Sigmoid colon (tissue), 6 donors: ENCODE measurements at regions not wholly inside any gene's neighbourhood (a gene's known extent, or its start where the extent isn't known, plus 50 kb on each side); places are given as distances from the start of the nearest gene placed in this dataset.

Source experiments
- DNase-seq: peaks from one replicate; pipeline ENCODE4 v3.0.0-alpha.2; 2019
- H3K27ac ChIP-seq, 4 donors: fragments of 200-600 bp; sonication (generic); one replicate each; pipeline ENCODE4 v1.5.1; 2016 to 2019; ENCODE audit warnings: mild to moderate bottlenecking in 1 of 4
- H3K27me3 ChIP-seq, 3 donors: fragments of 200-600 bp; sonication (generic); one replicate each; pipeline ENCODE4 v1.5.1; 2019; ENCODE audit warnings: mild to moderate bottlenecking in 1 of 3
- H3K36me3 ChIP-seq, 4 donors: fragments of 200-600 bp; sonication (generic); one replicate each; pipeline ENCODE4 v1.5.1; 2016 to 2019
- H3K4me1 ChIP-seq, 4 donors: fragments of 200-600 bp; sonication (generic); one replicate each; pipeline ENCODE4 v1.5.1; 2017 to 2019
- H3K4me3 ChIP-seq, 4 donors: fragments of 200-600 bp; sonication (generic); one replicate each; pipeline ENCODE4 v1.5.1; 2017 to 2019; ENCODE audit warnings: mild to moderate bottlenecking in 2 of 4, moderate library complexity in 1 of 4
- H3K9me3 ChIP-seq, 4 donors: fragments of 200-600 bp in 3 of 4; sonication (generic) in 3 of 4; one replicate each; pipeline versions ENCODE4 v1.5.1 to v1.6.1; 2013 to 2019
- EP300 ChIP-seq, 4 donors: sonication (generic); formaldehyde crosslinking; IDR thresholded peaks; one replicate each; pipeline ENCODE4 v1.6.1; 2017; ENCODE audit warnings: antibody characterized with exemption in 4 of 4
- POLR2AphosphoS5 ChIP-seq, 4 donors: sonication (generic); formaldehyde crosslinking; IDR thresholded peaks; one replicate each; pipeline ENCODE4 v1.6.1; 2017; ENCODE audit warnings: antibody characterized with exemption in 4 of 4
- WGBS, 2 donors: extraction: QIAGEN DNeasy Blood & Tissue Kit; methylation state at CpG; one replicate each; pipeline ENCODE4 v1.1.7; 2013; 5-methylcytosine and 5-hydroxymethylcytosine counted together
- intact Hi-C: fragments of 100-400 bp; cut with DNase I; formaldehyde crosslinking; loops from one replicate; pipeline ENCODE4 v1.15.1; 2023
- small RNA-seq, 3 donors: library from RNA; depleted of rRNA; stranded (forward); fragments of <200 nt; gene quantifications; one replicate each; pipeline ENCODE3, GENCODE V24; 2016
- donor health status: healthy with polysubstance abuse.
- donor health status: healthy.

DNA sequence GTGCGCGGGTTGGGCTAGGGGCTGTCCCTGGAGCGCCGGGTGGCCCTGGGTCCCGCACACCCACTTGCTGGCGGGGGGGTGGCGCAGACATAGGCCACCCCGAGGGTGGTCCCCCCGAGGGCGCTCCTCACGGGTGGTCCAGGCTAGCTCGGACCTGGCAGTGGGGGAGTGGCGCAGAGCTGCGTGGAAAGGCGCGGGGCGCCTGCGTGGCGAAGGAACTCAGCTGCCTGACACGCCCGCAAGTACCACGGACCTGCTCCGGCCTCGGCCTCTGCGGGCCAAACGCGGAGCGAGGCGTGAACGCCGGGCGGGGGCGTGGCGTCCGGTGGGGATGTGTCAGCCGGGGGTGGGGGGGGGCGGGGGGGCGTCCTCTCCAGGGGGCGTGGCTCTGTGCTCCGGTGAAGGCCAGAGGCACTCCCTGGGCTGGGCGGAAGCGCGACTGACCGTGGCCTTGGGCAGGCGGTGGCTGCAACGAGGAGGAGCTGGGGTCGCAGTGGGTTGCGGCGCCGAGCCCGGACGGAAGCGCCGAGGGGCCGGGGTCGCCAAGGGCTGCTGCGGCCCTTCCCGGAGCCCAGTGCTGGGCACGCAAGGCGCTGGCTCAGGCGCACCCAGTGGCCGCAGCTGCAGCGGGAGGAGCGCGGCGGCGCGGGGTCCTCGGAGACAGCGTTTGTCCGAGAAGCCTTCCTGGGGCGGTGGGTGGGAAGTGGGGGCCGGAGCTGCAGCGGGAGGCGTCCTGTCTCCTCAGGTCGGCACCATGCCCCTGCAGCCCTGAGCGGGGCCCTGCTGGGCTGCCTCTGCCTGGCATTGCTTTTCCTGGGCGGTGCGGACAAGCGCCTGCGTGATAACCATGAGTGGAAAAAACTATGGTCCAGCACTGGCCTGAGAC is 58.9 kb upstream of the NUPR2 start:
- H3K36me3 ChIP-seq: no peaks in the 10 kb centered on the region
- peak overlapping the region in 1 of 4 donors; percentile 39 for H3K27ac ChIP-seq
- peak; percentile 68 for DNase-seq
- no peaks in the 10 kb centered on the region for H3K9me3 ChIP-seq
- 19 to 39% methylated on average over 81 of the region's 81 CpGs for WGBS, 2 donors
- intact Hi-C loops: no loop called here
- H3K27me3 ChIP-seq: no peaks in the 10 kb centered on the region
- peaks cover 0 to 18% (median 8%) of the 10 kb centered on the region in 4 donors for H3K4me1 ChIP-seq
- H3K4me3 ChIP-seq: peak overlapping the region; percentile 22 to 63 (median 57)
- no peak for TF ChIP-seq EP300 (IDR thresholded peaks at IDR 0.05)
- TF ChIP-seq POLR2AphosphoS5 (IDR thresholded peaks at IDR 0.05): peak in 1 of 4 donors; percentile 21

DNA sequence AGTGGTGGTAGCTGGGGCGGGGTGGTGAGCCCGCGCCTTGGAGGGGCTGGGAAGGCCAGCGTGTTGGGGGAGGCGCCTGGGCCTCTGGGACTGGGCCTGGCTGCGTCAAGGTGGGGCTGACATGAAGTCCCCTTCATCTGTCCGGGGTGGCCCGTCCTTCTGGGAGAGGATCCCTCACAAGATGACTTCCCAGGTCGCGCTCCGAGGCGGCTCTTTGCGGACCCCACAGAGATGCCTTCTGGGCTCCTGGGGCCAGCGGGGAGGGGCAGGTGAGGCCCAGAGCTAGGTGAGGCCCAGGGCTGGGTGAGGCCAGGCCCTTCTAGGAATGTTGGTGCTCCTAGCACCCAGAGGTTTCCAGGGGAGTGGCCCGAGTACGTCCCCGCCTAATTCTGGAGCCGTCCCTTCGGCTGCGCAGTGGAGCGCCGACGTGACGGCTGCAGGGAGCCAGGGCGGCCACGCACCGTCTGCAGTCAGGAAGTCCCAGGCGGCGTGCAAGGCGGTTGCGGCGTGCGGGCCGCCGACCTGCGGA is 58.2 kb upstream of the NUPR2 start:
- H3K27me3 ChIP-seq: no peaks in the 10 kb centered on the region
- intact Hi-C loops: no loop called here
- H3K9me3 ChIP-seq: no peaks in the 10 kb centered on the region
- TF ChIP-seq EP300 (IDR thresholded peaks at IDR 0.05): no peak
- no peaks in the 10 kb centered on the region for H3K36me3 ChIP-seq
- no peak for DNase-seq
- H3K4me3 ChIP-seq: peak overlapping the region; percentile 22 to 63 (median 57)
- H3K4me1 ChIP-seq: peaks cover 0 to 18% (median 8%) of the 10 kb centered on the region in 4 donors
- 51 to 71% methylated on average over 36 of the region's 36 CpGs for WGBS, 2 donors
- no peak overlapping the region for H3K27ac ChIP-seq

Small RNAs in the stretch of these regions (small RNA-seq; reads per million reads assigned to genes)
- gene AC092447.9 (0 reads per million in 3 donors), gene RNU6-1052P (0 reads per million in 3 donors), gene RNU6-1335P (0 reads per million in 3 donors), gene SEPT14P24 (0 reads per million in 3 donors)
